ENCODE measurements at regions not wholly inside any gene's neighbourhood (a gene's known extent, or its start where the extent isn't known, plus 50 kb on each side); places are given as distances from the start of the nearest gene placed in this dataset.
"Not testable (repeated sequence)": the region's sequence is repeated elsewhere in the genome, so short reads cannot be mapped to it uniquely, and the experiment has no call there.

- DNase-seq: no peak
These were observed 159.4 kb downstream of the CRLF2 start for GRCh38 chrX:1053072-1053471.

GRCh38 chrX:1052021-1052420 lies 160.4 kb downstream of the CRLF2 start:
- no peak for DNase-seq

GRCh38 chrX:1051421-1051820 lies 161.0 kb downstream of the CRLF2 start:
- DNase-seq: no peak

GRCh38 chrX:1045680-1046314 lies 166.7 kb downstream of the CRLF2 start:
- no peak for DNase-seq

- DNase-seq: no peak
These were observed 171.4 kb downstream of the CRLF2 start for GRCh38 chrX:1041091-1041490.

GRCh38 chrX:1035931-1036330 lies 176.5 kb downstream of the CRLF2 start:
- not testable (repeated sequence) for DNase-seq

- DNase-seq: no peak
These were observed 177.2 kb downstream of the CRLF2 start for GRCh38 chrX:1035206-1035605.

GRCh38 chrX:1034717-1035116 lies 177.7 kb downstream of the CRLF2 start:
- DNase-seq: no peak

GRCh38 chrX:1031521-1032430 lies 180.7 kb downstream of the CRLF2 start:
- DNase-seq: no peak

- no peak for DNase-seq
These were observed 183.0 kb downstream of the CRLF2 start for GRCh38 chrX:1029494-1029893.

- no peak for DNase-seq
These were observed 184.8 kb downstream of the CRLF2 start for GRCh38 chrX:1027680-1028079.

- no peak for DNase-seq
These were observed 185.3 kb downstream of the CRLF2 start for GRCh38 chrX:1027133-1027532.

- no peak for DNase-seq
These were observed 186.0 kb downstream of the CRLF2 start for GRCh38 chrX:1026263-1027015.

GRCh38 chrX:1025413-1025812 lies 187.0 kb downstream of the CRLF2 start:
- no peak for DNase-seq

GRCh38 chrX:1023676-1024075 lies 188.8 kb downstream of the CRLF2 start:
- no peak for DNase-seq

GRCh38 chrX:1021314-1021993 lies 191.0 kb downstream of the CRLF2 start:
- DNase-seq: not testable (repeated sequence)

GRCh38 chrX:1020634-1021166 lies 191.7 kb downstream of the CRLF2 start:
- DNase-seq: no peak

GRCh38 chrX:1016926-1017325 lies 195.5 kb downstream of the CRLF2 start:
- not testable (repeated sequence) for DNase-seq

- not testable (repeated sequence) for DNase-seq
These were observed 196.2 kb downstream of the CRLF2 start for GRCh38 chrX:1016281-1016680.

GRCh38 chrX:1012678-1013300 lies 199.7 kb downstream of the CRLF2 start:
- DNase-seq: no peak

GRCh38 chrX:1011691-1012283 lies 200.7 kb downstream of the CRLF2 start:
- no peak for DNase-seq

- DNase-seq: no peak
These were observed 202.7 kb downstream of the CRLF2 start for GRCh38 chrX:1009771-1010170.
